Upper lobe of left lung (tissue), 4 donors: ENCODE measurements at regions not wholly inside any gene's neighbourhood (a gene's known extent, or its start where the extent isn't known, plus 50 kb on each side); places are given as distances from the start of the nearest gene placed in this dataset.
"Not testable (repeated sequence)": the region's sequence is repeated elsewhere in the genome, so short reads cannot be mapped to it uniquely, and the experiment has no call there.

Source experiments
- EP300 ChIP-seq, 4 donors: sonication (generic); formaldehyde crosslinking; IDR thresholded peaks; one replicate each; pipeline ENCODE4 v1.5.1; 2017; ENCODE audit warnings: antibody characterized with exemption in 4 of 4, control low read depth in 2 of 4
- TF ChIP-seq, protein P1 (sequence below), 6 experiments: fragments of 450-650 bp in 4 of 6; fragments of 200-600 bp in 2 of 6; sonication (generic) in 2 of 6; IDR thresholded peaks; one replicate each; pipeline ENCODE4 v1.5.1; 2016 to 2019; ENCODE audit warnings: antibody characterized with exemption in 6 of 6

DNA sequence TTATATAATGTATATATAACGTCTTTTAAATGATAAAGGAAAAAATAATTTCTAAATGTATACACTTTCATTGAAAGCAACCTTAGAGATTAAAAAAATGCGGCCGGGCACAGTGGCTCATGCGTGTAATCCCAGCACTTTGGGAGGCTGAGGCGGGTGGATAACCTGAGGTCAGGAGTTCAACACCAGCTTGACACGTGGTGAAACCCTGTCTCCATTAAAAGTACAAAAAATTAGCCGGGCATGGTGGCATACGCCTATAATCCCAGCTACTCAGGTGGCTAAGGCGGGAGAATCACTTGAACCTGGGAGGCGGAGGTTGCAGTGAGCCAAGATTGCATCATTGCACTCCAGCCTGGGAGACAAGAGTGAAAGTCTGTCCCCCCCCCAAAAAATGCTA, 303.7 kb upstream of the ZC3H15 start:
- TF ChIP-seq, protein P1, sequence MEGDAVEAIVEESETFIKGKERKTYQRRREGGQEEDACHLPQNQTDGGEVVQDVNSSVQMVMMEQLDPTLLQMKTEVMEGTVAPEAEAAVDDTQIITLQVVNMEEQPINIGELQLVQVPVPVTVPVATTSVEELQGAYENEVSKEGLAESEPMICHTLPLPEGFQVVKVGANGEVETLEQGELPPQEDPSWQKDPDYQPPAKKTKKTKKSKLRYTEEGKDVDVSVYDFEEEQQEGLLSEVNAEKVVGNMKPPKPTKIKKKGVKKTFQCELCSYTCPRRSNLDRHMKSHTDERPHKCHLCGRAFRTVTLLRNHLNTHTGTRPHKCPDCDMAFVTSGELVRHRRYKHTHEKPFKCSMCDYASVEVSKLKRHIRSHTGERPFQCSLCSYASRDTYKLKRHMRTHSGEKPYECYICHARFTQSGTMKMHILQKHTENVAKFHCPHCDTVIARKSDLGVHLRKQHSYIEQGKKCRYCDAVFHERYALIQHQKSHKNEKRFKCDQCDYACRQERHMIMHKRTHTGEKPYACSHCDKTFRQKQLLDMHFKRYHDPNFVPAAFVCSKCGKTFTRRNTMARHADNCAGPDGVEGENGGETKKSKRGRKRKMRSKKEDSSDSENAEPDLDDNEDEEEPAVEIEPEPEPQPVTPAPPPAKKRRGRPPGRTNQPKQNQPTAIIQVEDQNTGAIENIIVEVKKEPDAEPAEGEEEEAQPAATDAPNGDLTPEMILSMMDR (IDR thresholded peaks at IDR 0.05), result not testable (repeated sequence)
- not testable (repeated sequence) for TF ChIP-seq EP300 (IDR thresholded peaks at IDR 0.05)
